ENCODE measurements at regions not wholly inside any gene's neighbourhood (a gene's known extent, or its start where the extent isn't known, plus 50 kb on each side); places are given as distances from the start of the nearest gene placed in this dataset.

DNA sequence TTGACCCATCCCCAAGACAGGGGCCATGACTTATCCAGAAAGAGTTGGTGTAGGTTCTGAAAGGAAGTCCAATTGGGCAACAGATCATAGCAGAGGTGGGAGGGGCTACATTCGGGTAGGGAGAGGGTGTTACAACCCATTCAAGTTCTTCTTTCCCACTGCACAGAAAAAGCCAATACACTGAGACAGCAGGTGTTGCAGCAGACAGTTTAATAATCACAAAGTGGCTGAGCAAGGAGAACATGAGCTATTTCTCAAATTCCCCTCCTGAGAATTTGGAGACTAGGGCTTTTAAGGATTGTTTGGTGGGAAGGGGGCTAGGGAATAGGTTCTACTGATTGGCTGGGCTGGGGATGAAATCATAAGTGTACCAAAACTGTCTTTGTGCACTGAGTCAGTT is 328.4 kb upstream of the POU3F1 start:
- no peak for TF ChIP-seq ZMAT4 (CRISPR knock-in tag; IDR thresholded peaks at IDR 0.05)
- no peak for TF ChIP-seq HMGXB4 (CRISPR knock-in tag; IDR thresholded peaks at IDR 0.05)
- no peak for TF ChIP-seq USF1 (CRISPR knock-in tag; IDR thresholded peaks at IDR 0.05)
- no peak for TF ChIP-seq MAX (CRISPR knock-in tag; IDR thresholded peaks at IDR 0.05)

Data from WTC11 (cell line).